Ammon's horn (tissue), 1 donor: ENCODE measurements at regions not wholly inside any gene's neighbourhood (a gene's known extent, or its start where the extent isn't known, plus 50 kb on each side); places are given as distances from the start of the nearest gene placed in this dataset.
"Not testable (repeated sequence)": the region's sequence is repeated elsewhere in the genome, so short reads cannot be mapped to it uniquely, and the experiment has no call there.

Experiments used
- DNase-seq: peaks from one replicate; pipeline ENCODE4 v3.0.0-alpha.2; 2016; ENCODE audit warnings: low spot score

DNA sequence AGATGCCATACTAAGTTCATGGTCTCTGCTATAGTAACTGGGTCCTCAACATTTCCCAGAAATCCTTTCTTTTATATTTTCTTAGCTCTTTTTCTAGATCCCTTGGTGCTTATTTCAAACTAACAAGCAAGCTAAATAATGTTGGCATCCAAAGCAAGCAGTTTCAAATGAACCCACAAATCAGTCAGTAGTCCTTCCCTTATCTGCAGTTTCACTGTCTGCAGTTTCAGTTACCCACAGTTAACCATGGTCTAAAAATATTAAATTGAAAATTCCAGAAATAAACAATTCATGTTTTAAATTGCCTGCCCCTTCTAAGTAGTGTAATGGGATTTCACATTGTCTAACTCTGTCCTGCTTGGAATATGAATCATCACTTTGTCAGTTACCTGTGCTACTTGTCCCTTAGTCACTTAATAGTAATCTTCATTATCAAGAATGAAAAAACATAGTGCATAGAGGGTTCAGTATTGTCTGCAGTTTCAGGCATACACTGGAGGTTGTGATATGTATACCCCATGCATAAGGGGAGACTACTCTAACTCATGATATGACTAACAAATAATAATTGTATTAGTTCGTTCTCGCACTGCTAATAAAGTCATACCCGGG, 633.7 kb downstream of the MECOM start:
- no peak for DNase-seq

DNA sequence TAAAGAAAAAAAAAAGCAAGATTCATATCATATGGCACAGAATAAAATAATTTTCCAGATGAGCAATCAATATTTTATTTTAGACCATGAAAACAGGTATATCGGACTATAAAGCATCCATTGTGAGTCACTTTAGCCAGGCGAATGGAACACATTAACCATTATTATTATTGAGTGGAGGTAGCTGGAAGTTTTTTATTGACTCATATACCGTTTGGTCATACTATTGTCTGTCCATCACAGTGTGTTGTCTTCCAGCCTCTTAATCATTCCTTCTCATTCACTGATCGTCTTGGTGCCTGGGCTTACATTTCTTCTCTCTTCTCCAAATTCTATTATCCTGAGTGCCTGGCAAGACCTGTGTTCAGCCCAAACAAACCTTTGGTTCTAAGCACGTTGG, 634.8 kb downstream of the MECOM start:
- DNase-seq, result no peak

DNA sequence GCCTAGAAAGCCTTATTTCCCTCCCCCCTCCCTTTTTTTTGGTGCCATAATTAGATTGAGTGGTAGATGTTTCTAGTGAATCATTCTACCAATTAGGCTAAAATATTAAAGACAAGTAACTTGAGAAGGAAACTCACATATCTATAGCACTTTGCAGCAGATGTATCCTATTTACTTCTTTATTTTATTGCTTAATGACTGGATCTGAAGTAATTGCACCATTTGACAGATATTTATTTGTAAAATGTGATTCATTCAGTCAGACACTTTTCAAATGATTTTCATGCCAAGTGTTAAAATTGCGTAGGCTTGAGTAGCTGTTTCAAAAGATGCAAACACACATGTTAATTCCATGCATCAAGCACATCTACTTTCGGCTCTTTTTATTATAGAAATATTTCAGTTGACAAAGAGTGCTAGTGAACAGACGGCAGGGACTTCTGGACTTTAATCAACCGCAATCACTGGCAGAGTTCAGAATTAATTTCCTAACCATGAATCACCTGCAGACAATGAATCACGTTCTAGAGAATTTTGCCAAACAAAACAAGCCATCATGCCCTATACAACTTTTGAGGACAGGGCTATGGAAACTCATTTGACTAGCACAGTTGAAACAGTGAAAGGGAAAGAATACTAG, 636.8 kb downstream of the MECOM start:
- DNase-seq, result peak; percentile 25

DNA sequence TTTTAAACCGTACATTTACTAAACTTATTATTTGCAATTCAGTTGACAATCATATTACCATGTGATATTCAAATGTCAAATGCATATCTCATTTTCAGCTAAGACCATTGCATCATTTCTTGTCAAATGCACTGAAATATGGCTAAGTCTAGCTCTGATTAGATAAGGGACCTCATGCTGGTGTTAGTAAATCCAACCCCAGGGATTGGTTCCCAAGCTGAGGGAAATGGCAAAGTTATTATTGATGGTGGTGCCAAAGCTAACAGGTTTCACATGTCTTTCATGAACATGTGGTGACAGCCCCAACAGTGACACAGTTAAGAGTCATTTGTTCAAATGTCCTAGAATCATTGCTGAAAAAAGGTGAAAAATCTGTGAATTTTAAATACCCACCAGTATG, 641.1 kb downstream of the MECOM start:
- DNase-seq, result no peak

DNA sequence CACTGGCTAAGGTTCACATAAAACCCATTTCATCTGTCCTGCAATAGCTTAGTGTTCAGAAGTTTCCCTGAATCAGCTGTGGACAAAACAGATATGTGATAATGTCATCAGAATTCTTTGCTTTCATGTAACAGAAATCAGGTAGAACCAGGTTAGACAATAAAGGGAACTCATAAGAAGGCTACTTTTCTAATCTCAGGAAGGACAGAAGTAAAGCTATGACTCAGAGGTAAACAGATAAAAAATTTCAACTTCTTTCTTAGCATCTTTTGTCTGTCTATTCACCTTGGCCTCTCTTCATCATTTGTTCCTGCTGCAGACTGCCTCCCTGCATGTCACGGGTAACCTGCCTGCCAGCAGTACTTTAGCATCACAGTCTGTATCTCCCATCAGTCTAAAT, 643.1 kb downstream of the MECOM start:
- no peak for DNase-seq

DNA sequence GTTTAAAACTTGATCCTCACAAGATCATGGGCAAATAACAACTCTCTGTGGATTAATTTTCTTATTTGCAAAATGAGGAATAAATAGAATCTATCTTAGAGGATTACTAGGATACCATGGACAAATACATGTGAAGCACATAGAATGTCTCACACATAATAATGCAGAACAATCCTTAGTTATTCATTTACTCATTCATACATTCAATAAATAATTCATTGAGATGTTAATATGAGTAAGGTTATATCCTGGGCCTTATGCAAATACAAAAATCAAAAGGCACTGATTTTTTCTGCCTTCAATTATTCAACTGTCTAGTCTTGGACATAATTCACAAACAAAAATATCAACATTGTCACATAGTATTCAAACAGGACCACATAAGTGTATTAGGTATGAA, 654.1 kb downstream of the MECOM start:
- DNase-seq, result no peak

DNA sequence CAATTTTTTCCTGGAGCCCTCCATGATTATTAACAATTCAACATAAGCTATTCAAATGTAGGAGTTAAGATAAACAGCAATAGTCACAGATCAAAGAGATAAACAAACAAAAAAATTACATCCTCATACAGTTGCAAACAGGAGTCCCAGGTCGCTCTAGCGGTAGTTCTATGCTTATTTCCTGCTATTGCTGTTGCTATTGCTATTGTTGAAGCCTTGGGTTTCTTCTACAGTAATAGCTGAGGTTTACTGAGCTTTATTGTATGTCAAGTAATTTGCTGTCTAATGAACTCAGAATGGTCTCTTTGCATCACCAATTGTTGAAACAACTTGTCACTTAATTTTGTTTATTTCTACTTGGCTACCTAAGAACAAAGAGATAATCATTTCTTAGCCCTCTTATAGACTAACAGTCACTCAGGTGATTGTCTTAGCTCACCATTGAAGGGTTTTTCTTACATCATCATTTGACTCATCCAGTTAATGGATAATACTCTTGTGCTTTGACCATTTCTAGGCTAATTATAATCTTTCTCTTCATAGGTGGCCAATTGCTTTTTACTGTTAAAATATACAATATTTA, 654.6 kb downstream of the MECOM start:
- no peak for DNase-seq

DNA sequence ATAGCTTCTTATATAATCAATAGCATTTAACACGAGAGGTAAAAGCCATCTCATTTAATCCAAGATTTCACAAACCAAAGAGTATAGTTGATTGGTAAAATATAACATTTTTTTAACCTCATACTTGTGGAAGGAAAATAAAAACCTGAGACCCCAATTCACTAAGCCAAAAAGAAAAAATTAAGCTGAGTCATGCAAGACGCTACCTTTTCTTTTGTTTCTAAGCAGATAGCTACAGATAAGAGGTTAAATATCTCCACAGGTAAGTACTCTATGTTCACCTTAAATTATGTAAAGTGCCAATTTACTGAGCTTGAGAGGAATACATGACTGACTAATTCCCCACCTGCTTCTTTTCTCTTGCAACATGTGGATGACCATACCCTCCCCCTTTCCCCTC, 656.4 kb downstream of the MECOM start:
- DNase-seq, result no peak

DNA sequence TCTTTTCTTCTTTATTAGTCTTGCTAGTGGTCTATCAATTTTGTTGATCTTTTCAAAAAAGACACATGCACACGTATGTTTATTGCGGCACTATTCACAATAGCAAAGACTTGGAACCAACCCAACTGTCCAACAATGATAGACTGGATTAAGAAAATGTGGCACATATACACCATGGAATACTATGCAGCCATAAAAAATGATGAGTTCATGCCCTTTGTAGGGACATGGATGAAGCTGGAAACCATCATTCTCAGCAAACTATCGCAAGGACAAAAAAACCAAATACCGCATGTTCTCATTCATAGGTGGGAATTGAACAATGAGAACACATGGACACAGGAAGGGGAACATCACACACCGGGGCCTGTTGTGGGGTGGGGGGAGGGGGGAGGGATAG, 657.1 kb downstream of the MECOM start:
- not testable (repeated sequence) for DNase-seq

DNA sequence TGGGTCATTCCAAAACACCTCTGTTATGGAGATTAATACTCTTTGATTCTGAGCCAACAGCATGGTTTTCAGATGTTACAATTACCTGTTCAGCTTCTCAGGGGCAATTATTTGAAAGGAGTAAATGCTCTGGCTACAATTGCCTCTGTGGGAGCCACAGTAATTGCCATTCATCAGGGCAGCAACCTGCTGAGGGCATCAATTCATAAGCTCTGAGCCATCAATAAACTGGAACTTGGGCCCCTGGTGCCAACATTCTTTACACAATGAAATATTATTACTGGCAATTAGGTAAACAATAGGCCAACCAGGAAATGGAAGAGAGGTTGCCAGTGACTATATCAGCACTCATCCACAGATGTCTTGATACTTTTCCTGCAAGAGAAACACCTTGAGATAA, 660.8 kb downstream of the MECOM start:
- no peak for DNase-seq

DNA sequence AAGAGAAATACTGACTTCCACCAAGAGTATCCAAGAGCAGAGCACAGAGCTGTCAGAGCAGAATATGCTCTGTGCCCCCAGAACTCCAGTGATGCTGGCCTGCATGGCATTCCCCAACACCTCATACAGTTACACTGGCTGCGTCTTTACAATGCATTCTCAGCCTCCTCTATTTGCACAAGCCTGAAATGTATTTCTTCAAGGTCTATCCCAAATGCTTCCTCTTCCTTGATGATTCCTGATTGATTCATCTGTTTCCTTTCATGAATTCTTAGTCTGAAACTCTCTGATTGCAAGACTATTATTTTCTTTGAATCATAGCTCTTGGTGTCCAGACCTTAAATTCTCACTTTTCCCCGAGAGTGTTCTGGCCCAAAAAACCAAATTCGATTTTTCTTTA, 664.7 kb downstream of the MECOM start:
- no peak for DNase-seq

DNA sequence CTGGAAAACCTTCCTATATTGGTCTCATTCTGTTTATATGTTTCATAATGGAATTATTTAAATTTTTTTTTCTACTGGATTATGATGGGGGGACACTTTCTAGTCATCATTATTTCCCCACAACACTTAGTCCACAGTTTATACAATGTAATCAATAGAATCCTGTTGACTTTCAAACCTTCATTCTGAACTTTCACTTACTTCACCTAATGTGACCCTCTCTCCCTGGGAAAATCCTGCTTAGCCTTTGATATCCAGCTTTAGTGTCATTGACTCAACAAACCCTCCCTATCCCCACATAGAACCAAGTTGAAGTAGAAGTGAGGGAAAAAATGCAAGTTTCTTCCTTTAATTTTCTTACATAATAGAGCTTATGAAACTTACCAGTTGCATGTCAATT, 666.0 kb downstream of the MECOM start:
- no peak for DNase-seq

DNA sequence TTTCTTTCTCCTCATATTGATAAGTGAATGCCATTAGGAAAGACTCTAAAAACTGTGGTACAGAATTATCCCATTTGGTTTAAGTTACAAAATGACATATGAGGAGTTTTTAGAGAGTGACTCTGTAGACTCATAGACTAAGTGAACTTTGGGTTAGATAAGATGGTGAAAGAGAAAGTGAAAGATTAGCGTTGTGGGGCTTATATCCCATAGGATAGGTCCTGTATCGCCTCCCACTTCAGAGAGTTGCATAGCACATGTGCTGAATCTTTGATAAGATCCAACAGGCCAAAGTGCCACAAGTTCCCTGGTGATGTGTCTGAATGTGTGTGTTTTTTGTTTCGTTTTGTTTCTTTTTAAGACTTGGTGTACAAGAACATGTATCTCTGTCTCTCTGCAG, 666.9 kb downstream of the MECOM start:
- no peak for DNase-seq

DNA sequence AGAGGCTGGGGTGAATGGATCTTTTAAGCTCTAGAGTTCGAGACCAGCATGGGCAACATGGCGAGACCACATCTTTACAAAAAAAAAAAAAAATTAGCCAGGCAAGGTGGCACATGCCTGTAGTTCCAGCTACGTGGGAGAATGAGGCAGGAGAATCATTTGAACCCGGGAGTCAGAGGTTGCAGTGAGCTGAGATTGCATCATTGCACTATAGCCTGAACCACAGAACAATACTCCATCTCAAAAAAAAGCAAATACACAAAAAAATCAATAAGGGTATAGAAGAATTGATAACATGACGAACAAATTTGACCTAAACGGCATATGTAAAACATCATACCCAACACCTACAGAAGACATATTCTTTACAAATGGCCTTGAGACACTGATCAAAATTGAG, 668.4 kb downstream of the MECOM start:
- no peak for DNase-seq

DNA sequence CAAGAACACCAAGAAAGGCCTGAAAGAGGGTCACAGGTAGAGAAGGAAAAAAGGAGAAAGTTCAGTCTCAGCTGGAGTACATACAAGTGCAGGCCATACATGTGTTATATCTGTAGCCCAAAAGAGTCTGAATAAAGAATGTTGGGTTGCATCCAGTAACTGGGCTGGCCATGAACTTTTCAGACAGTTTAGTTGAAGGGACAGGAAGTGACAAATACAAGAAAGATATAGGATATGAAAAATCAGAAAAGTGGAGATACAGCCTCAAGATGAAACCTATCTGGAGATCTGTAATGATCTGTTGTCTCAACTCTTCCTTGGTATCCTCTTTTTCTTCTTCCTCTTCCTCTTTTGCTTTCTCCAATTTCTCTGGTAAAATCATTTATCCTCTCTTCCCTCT, 671.7 kb downstream of the MECOM start:
- DNase-seq, result no peak

DNA sequence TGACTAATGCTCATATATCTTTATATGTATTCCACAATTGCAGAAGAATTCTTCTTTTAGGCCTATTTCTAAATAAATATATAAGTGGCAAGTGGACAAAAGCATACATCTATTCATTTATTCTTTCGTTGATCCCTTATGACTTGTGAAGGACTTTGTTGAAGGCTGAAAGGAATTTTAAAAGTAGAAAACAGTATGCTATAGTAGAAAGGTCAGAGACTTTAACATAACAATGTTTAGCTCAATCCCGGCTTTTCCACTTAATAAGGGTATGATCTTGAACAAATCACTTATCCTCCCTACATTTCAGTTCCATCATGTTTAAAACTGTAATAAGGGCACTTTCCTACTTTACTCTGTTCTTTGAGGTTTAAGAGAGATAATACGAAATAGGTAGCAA, 672.9 kb downstream of the MECOM start:
- no peak for DNase-seq

DNA sequence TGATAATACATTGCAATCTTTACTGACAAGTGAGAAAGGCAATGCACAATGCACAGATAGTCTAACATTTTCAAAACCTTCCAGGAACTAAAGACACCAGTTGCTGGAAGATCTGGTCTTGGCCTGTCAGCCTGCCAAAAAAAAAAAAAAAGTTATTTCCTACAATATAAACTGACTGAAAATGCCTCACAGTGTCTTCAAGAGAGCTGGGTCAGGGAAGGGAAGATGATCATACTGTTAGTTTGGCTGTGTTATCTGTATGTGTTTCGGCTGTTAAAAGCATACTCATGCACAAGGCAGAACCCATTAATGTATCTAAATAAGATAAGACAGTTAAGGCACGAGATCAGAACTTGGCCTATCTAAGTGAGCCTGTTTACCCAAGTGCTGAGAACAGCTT, 673.4 kb downstream of the MECOM start:
- no peak for DNase-seq

DNA sequence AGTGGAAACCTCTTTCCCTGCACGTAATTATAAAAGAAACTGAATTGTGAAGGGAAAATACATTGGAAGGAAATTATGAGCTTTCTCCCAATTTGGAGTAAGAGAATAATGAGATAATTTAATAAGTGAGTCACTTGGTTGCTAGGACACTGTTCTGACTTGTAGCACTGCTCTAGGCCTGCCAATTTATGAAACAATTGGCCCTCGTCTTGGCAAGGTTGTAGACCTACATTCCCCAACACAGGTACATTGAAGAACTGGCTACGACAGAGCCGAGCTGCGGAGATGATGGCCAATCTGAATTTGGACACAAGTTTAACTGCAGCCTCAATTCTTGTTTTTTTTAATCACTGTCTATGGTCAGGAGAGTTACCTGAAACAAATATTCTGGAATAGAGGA, 674.1 kb downstream of the MECOM start:
- DNase-seq, result peak; percentile 7

DNA sequence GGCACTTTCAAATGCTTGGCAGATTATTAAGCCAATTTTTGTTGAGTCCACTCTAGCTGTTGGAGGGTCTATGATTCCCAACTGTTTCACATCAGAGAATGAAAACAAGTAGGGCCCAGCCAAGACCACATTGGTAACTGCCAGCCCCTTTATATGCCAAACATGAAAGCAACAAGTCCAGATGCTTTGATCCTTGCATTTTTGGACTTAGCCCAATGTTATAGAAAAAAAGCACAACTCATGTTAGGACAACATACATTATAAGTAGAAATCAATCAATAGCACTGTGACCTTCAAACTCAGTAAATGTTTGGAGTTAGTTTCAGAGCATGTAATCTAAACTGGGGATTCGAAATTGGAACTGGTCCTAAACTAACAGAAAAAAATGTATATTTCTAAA, 674.7 kb downstream of the MECOM start:
- DNase-seq, result no peak

DNA sequence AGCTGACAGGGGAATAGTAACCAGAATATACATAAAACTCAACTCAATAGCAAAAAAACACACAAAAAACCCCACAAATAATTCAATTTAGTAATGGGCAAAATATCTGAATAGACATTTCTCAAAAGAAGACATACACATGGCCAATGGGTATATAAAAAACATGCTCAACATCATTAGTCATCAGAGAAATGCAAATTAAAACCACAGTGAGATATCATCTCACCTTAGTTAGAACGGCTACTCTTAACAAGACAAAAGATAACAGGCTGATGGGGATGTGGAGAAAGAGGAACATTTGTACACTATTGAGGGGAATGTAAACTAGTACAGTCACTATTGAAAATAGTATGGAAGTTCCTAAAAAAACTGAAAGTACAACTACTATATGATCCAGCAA, 678.6 kb downstream of the MECOM start:
- DNase-seq, result no peak

DNA sequence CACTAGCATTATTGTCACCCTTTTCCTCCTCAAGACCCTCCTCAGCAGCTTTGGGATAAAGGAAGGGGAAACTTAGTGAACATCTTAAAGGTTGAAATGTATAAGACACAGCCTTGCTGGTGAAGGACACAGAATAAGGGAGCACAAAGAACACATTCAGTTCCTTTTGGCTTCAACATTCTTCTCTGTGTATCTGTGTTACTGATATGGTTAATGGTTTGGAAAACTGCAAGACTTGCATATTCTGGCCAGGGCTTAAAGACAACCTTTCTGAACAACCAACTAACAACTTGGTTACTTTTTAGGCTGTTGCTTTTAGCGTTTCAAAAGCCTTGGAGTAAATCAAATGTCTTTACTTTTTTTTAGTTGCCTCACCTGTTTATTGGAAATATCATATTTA, 680.5 kb downstream of the MECOM start:
- DNase-seq, result no peak

DNA sequence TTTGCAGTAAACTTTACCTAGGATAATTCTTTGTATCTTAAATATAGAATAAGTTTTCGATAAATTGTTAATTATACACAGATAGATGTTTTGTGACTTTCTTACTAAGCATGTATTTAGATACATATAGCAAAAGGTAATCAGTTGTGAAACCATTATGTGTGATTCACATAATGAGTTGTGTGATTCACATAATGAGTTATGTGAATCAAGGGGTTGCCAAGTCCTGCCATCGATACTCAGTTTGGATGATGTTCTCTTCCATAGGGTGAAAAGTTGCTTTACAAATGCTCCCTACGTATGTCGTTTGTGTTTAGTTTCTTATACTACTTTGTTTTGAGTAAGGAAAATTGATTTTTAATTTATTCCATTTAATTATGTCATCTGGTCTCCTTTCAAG, 682.1 kb downstream of the MECOM start:
- DNase-seq, result no peak

DNA sequence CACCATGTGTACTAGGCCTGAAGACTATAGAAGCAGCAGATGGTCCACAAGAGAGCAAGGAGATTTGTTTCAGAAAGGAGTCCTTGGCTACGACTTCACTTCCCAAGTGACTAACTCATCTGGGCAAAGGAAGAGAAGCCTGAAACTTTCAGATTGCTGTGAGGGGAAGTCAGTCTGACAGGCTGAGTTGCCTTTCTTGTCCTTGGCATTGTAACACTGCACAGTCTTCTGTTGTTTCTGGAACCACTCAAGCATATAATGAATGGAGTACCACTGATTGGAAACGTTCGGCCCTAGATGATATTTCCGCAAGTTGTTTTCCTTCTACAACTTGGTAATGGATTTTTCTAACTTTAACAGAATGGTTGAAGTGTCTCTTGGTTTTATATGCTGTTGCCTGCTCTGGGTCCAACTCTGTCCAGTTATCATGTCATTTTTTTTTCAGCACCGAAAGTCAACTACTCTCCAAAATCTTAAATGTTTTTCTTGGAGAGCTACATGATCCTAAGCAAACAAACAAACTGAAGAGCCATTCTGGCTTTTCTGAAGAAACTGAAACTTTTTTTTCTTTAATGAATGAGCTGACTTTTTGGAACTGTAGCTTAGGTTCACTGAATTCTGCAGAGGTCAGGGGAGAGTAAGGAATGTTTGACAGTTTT, 685.7 kb downstream of the MECOM start:
- DNase-seq, result no peak

DNA sequence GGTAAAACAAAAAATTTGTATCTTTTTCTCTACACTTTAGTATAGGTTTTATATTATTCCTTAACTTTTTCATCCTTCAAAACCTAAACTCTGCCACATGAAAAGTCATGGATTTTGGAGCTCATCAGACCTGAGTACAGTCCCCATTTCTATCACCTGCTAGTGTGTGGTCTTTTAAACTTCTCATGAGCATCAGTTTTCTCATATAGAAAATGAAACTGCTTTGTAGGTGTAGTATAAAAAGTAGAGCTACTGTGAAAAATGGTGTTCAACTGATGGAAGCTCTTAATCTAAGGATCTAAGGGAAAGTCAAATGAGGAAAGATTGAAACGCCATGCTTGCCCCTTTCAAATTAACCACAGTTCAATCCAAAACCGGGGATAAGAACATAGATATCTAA, 686.5 kb downstream of the MECOM start:
- DNase-seq, result no peak
